ENCODE measurements at regions not wholly inside any gene's neighbourhood (a gene's known extent, or its start where the extent isn't known, plus 50 kb on each side); places are given as distances from the start of the nearest gene placed in this dataset.

DNA sequence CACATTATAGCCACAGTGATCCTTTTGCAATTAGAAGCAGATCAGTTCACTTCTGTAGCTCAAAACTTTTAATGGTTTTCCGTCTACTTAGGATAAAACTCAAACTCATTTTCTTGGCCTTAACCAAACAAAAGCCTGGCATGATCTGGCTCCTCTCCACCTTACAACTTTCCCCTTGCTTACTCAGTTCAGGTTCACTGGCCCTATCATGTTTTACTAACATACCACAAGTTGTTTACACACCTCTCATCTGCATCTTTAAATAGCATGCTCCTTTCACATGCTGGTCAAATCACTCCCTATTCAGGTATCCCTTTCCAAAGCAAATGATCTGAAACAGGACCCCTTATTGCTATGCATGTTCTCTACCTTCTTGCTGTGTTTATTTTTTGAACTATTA lies 191.4 kb upstream of the FAM83B start:
- TF ChIP-seq POLR2AphosphoS5 (IDR thresholded peaks at IDR 0.05; ENCODE audit: borderline replicate concordance, low read depth, low read length), result no peak
- TF ChIP-seq EZH2 (IDR thresholded peaks at IDR 0.05), result no peak
- no peak for TF ChIP-seq FOXP2 (optimal IDR thresholded peaks at IDR 0.05; ENCODE audit: control extremely low read depth, extremely low read length, insufficient read depth)

Data from SK-N-MC (cell line).